GM12872 (cell line): ENCODE measurements at regions not wholly inside any gene's neighbourhood (a gene's known extent, or its start where the extent isn't known, plus 50 kb on each side); places are given as distances from the start of the nearest gene placed in this dataset.

Source experiments
- TF ChIP-seq, protein P1 (sequence below): IDR thresholded peaks from 3 replicates; pipeline ENCODE4 v1.5.1; 2011; ENCODE audit warnings: low read depth, mild to moderate bottlenecking, low read length, moderate library complexity; ENCODE audit not compliant: insufficient read depth

DNA sequence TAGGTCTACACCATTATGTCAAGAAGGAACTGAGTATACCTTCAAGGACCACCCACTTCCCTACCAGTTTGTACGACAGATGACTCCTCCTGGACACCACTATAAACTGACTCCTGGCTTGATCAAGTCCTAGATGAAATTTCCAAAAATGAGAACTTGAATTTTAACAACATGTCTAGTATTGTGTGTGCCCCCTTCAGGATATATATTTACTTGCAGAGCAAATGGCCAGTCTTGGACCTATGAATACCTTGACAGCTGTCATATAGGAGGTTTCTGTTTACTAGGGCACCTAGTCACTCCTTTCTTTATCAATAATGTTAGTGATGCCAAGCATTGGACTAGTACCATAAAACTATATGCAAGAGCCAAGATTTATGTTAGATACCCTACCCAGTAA lies 94.1 kb upstream of the TMEM26 start:
- TF ChIP-seq, protein P1, sequence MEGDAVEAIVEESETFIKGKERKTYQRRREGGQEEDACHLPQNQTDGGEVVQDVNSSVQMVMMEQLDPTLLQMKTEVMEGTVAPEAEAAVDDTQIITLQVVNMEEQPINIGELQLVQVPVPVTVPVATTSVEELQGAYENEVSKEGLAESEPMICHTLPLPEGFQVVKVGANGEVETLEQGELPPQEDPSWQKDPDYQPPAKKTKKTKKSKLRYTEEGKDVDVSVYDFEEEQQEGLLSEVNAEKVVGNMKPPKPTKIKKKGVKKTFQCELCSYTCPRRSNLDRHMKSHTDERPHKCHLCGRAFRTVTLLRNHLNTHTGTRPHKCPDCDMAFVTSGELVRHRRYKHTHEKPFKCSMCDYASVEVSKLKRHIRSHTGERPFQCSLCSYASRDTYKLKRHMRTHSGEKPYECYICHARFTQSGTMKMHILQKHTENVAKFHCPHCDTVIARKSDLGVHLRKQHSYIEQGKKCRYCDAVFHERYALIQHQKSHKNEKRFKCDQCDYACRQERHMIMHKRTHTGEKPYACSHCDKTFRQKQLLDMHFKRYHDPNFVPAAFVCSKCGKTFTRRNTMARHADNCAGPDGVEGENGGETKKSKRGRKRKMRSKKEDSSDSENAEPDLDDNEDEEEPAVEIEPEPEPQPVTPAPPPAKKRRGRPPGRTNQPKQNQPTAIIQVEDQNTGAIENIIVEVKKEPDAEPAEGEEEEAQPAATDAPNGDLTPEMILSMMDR, result no peak

DNA sequence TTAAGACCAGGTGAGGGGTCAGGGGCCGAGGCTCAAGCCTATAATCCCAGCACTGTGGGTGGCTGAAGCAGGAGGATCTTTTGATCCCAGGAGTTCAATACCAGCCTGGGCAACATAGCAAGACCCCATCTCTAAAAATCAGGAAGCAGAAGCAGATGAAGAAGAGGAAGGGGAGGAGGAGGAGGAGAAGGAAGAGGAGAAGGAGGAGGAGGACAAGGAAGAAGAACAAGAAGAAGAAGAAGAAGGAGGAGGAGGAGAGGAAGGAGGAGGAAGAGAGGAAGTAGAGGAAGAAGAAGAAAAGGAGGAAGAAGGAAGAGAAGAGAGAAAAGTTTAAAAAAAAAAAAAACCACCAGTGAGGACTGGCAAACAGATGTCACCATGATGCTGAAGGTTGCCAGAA lies 92.0 kb upstream of the TMEM26 start:
- TF ChIP-seq, protein P1, result no peak

DNA sequence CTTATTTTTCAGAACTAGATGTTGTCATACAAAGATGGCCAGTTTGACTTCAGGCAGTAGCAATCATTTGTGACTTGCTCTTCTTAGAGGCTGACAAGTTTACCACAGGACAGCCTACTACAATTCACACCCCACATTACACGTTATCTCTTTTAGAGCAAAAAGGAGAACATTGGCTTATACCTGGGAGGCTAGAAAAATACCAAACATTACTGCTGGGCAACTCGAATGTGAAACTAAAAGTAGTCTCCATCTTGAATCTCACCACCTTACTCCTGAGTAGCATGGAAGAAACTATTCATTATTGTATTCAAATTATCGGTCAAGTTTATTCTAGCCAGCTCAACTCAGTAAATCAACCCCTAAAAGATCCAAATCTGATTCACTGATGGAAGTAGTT lies 90.7 kb upstream of the TMEM26 start:
- TF ChIP-seq, protein P1, result no peak

DNA sequence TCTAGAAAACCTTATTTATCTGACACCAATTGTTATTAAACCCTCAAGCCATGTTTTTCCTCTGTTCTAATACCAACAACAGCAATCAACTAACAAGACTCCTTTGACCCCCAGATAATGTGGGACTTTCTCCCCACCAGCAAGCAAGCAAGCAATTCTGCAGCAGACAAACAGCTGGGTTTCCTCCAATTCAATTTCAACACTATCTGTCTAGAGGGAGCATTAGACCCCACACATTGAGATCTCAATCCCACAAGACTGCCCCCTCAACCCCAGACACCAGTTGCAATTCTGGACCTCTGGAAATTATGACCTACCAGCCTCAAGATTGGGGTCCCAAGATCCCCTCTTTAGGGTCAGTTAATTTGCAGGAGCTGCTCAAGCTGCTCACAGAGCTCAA lies 89.4 kb upstream of the TMEM26 start:
- TF ChIP-seq, protein P1, result no peak

DNA sequence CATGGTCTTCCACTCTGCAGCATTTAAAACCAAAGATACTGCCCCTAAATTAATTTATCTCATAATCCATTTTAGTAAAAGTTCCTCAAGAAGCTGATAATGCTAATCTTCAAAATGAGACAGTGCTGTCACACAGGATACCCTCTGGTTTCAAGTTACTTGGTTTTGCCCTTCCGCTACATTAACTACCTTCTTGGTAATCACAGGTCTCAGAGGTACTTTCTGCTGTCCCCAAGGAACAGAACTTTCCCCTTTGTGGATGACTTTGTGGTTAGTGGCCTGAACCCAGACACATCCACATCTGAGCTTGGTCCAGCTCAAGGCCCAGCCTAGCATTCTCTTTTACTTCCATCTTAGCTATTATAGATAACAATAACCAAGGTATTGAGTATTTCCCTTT lies 88.8 kb upstream of the TMEM26 start:
- TF ChIP-seq, protein P1, result no peak

DNA sequence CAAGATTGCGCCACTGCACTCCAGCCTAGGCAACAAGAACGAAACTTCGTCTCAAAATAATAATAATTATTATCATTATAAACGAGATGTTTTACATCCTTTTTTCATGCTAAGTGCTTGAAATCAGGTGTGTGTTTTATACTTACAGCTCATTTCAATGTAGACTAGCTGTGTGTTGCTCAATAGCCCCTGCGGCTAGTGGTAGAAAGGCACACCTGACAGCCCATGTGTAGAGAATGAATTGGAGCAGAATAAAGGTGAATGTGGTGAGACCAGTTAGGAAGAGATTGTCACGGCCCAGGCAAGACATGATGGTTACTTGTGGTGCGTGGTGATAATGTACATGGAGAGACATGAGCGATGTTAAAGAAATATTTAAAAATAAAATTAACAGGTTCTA lies 86.7 kb upstream of the TMEM26 start:
- TF ChIP-seq, protein P1, result no peak

DNA sequence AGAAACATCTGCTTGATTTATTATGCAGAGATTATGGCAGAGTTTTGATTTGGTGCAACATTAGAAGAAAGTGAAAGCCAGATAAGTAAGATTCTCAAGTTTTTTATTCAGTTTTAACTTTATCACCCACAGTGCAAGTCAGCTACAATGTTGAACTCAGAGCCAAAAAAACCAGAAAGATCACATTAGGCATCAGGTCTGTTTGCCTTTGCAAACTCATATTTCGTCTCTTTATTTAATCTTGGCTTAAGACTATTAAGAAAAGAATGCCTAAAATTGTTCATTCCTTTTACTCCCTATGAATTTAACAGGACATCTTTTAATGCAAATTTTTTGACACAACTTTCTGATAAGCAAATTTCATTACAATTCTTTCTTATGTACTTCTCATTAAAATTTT lies 76.0 kb upstream of the TMEM26 start:
- TF ChIP-seq, protein P1, result no peak

DNA sequence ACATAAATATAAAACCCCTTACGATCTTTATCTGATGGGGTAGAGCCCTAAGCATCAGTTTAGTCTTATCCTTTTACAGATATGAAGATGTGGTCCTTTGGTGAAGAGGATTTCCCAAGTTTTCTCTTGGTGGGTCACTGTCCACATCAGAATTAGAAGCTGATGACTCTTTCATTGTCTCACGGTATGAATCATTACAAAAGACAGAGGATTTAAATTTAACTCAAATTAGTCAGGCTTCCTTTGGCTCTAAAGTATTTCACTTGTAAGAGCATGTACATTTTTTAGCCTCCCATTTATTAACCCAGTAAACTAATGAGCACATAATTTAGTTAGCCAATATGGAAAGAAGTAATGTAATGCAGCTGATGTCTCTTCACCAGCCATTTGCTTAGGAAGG lies 49.9 kb upstream of the TMEM26 start:
- TF ChIP-seq, protein P1, result no peak
